GM19463 (cell line): ENCODE measurements at regions not wholly inside any gene's neighbourhood (a gene's known extent, or its start where the extent isn't known, plus 50 kb on each side); places are given as distances from the start of the nearest gene placed in this dataset.
"Not testable (repeated sequence)": the region's sequence is repeated elsewhere in the genome, so short reads cannot be mapped to it uniquely, and the experiment has no call there.

Source experiments
- ATAC-seq: cut with Tn5 transposase; IDR thresholded peaks from one replicate; pipeline ENCODE4 v1.9.1; 2021; ENCODE audit warnings: mild to moderate bottlenecking, moderate library complexity; ENCODE audit not compliant: unreplicated experiment

GRCh38 chr12:65721541-65722190, 102.6 kb upstream of the HMGA2 start:
- no peak for ATAC-seq

GRCh38 chr12:65725376-65725775, 98.9 kb upstream of the HMGA2 start:
- ATAC-seq: no peak

GRCh38 chr12:65728455-65728847, 95.8 kb upstream of the HMGA2 start:
- ATAC-seq: no peak

GRCh38 chr12:65728848-65729793, 95.2 kb upstream of the HMGA2 start:
- ATAC-seq: no peak

- ATAC-seq: no peak
Measured at GRCh38 chr12:65731771-65732170, 92.5 kb upstream of the HMGA2 start.

GRCh38 chr12:65733643-65734042, 90.6 kb upstream of the HMGA2 start:
- ATAC-seq: not testable (repeated sequence)

- no peak for ATAC-seq
Measured at GRCh38 chr12:65734226-65734625, 90.1 kb upstream of the HMGA2 start.

GRCh38 chr12:65739606-65740005, 84.7 kb upstream of the HMGA2 start:
- no peak for ATAC-seq

GRCh38 chr12:65740506-65740872, 83.8 kb upstream of the HMGA2 start:
- no peak for ATAC-seq

- peak; percentile 63 for ATAC-seq
Measured at GRCh38 chr12:65740873-65741600, 83.2 kb upstream of the HMGA2 start.

- no peak for ATAC-seq
Measured at GRCh38 chr12:65741656-65742017, 82.6 kb upstream of the HMGA2 start.

GRCh38 chr12:65742018-65743010, 82.0 kb upstream of the HMGA2 start:
- no peak for ATAC-seq

GRCh38 chr12:65744236-65744840, 79.9 kb upstream of the HMGA2 start:
- ATAC-seq: not testable (repeated sequence)

GRCh38 chr12:65747338-65747737, 76.9 kb upstream of the HMGA2 start:
- no peak for ATAC-seq

GRCh38 chr12:65748332-65748731, 76.0 kb upstream of the HMGA2 start:
- no peak for ATAC-seq

- no peak for ATAC-seq
Measured at GRCh38 chr12:65754290-65754689, 70.0 kb upstream of the HMGA2 start.

GRCh38 chr12:65754744-65755595, 69.3 kb upstream of the HMGA2 start:
- no peak for ATAC-seq

GRCh38 chr12:65755596-65755978, 68.7 kb upstream of the HMGA2 start:
- ATAC-seq: no peak

GRCh38 chr12:65756267-65756666, 68.0 kb upstream of the HMGA2 start:
- ATAC-seq: no peak
